ENCODE measurements at regions not wholly inside any gene's neighbourhood (a gene's known extent, or its start where the extent isn't known, plus 50 kb on each side); places are given as distances from the start of the nearest gene placed in this dataset.

GRCh38 chr9:95620314-95620713 lies 103.5 kb upstream of the PTCH1 start:
- ATAC-seq (no peak), FAIRE-seq (no peak), DNase-seq (ENCODE audit: low spot score) (no peak)
- no TSS peak for BruUV-seq (replicated peaks)
- in situ Hi-C loops (cut with HindIII; ENCODE audit: extremely low pct_ligation_motif_present, low pct_unique_long_range_greater_than_20kb) (no loop called here), intact Hi-C loops (cut with micrococcal nuclease; ENCODE audit: unreplicated experiment) (no loop called here)
- Histone ChIP-seq H3K79me2 (ENCODE audit: insufficient read depth, low read length) (no peaks in the 10 kb centered on the region), H3K4me3 (replicated peaks in 1 of 3; ENCODE audit: insufficient read depth in 1 of 3, low read depth in 2 of 3, low read length in 3 of 3) (no peak overlapping the region), H3K27me3 (ENCODE audit: control insufficient read depth in 1 of 2, insufficient read depth in 2 of 2, low read length in 2 of 2) (peaks cover 2 to 17% of the 10 kb centered on the region in 2 experiments; a peak in 2 of 5 replicates), H3K36me3 (replicated peaks in 1 of 2; ENCODE audit: control insufficient read depth in 1 of 2, insufficient read depth in 2 of 2, low read length in 2 of 2) (no peaks in the 10 kb centered on the region), H3K4me1 (ENCODE audit: insufficient read depth, low read length) (no peaks in the 10 kb centered on the region), H4K20me1 (ENCODE audit: insufficient read depth, low read length) (no peaks in the 10 kb centered on the region), H3K27ac (ENCODE audit: extremely low read length, insufficient read depth, low read length) (no peak overlapping the region), H2AFZ (ENCODE audit: low read length) (no peak overlapping the region), H3K9ac (ENCODE audit: insufficient read depth, low read depth, low read length) (no peak overlapping the region), H3K9me3 (ENCODE audit: low read length) (no peaks in the 10 kb centered on the region), H3K4me2 (ENCODE audit: low read depth, low read length) (no peak overlapping the region)
- no peak for TF ChIP-seq SIX1 (CRISPR knock-in tag; IDR thresholded peaks at IDR 0.05; ENCODE audit: borderline replicate concordance)
- no peak for TF ChIP-seq ZMYM4 (CRISPR knock-in tag; IDR thresholded peaks at IDR 0.05)
- TF ChIP-seq KMT2B (CRISPR knock-in tag; IDR thresholded peaks at IDR 0.05) = no peak
- no peak for TF ChIP-seq ZNF841 (CRISPR knock-in tag; IDR thresholded peaks at IDR 0.05; ENCODE audit: borderline replicate concordance)
- no peak for TF ChIP-seq GTF2F1 (IDR thresholded peaks at IDR 0.05; ENCODE audit: low read length)
- no peak for TF ChIP-seq HHEX (CRISPR knock-in tag; IDR thresholded peaks at IDR 0.05)
- TF ChIP-seq, protein P1, sequence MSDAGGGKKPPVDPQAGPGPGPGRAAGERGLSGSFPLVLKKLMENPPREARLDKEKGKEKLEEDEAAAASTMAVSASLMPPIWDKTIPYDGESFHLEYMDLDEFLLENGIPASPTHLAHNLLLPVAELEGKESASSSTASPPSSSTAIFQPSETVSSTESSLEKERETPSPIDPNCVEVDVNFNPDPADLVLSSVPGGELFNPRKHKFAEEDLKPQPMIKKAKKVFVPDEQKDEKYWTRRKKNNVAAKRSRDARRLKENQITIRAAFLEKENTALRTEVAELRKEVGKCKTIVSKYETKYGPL (CRISPR knock-in tag; IDR thresholded peaks at IDR 0.05) = no peak
- TF ChIP-seq ZNF232 (CRISPR knock-in tag; IDR thresholded peaks at IDR 0.05; ENCODE audit: borderline replicate concordance) = no peak
- TF ChIP-seq MXD4 (CRISPR knock-in tag; IDR thresholded peaks at IDR 0.05) = no peak
- ChIA-PET POLR2A (no interaction called here), CTCF (ENCODE audit: low intra/inter-chr PET ratio, low total read pairs) (no interaction called here)
- 77% methylated on average over 5 of the region's 10 CpGs for WGBS (ENCODE audit: low lambda C conversion rate)

GRCh38 chr9:95615246-95615645 lies 98.5 kb upstream of the PTCH1 start:
- no peaks in the 10 kb centered on the region for H3K9me3 ChIP-seq (ENCODE audit: low read length)
- no peak overlapping the region for H3K4me3 ChIP-seq (replicated peaks in 1 of 3; ENCODE audit: insufficient read depth in 1 of 3, low read depth in 2 of 3, low read length in 3 of 3)
- in situ Hi-C loops (cut with HindIII; ENCODE audit: extremely low pct_ligation_motif_present, low pct_unique_long_range_greater_than_20kb) = no loop called here
- no peaks in the 10 kb centered on the region for H3K79me2 ChIP-seq (ENCODE audit: insufficient read depth, low read length)
- no TSS peak for BruUV-seq (replicated peaks)
- no peaks in the 10 kb centered on the region for H4K20me1 ChIP-seq (ENCODE audit: insufficient read depth, low read length)
- no peak overlapping the region for H3K4me2 ChIP-seq (ENCODE audit: low read depth, low read length)
- no peaks in the 10 kb centered on the region for H3K4me1 ChIP-seq (ENCODE audit: insufficient read depth, low read length)
- DNase-seq (ENCODE audit: low spot score) = no peak
- peaks cover 2 to 17% of the 10 kb centered on the region in 2 experiments; a peak in 3 of 5 replicates for H3K27me3 ChIP-seq (ENCODE audit: control insufficient read depth in 1 of 2, insufficient read depth in 2 of 2, low read length in 2 of 2)
- no peak overlapping the region for H3K27ac ChIP-seq (ENCODE audit: extremely low read length, insufficient read depth, low read length)
- 38% methylated on average over 6 of the region's 8 CpGs for WGBS (ENCODE audit: low lambda C conversion rate)
- CTCF ChIA-PET (ENCODE audit: low intra/inter-chr PET ratio, low total read pairs) = no interaction called here
- H2AFZ ChIP-seq (ENCODE audit: low read length) = no peak overlapping the region
- no peaks in the 10 kb centered on the region for H3K36me3 ChIP-seq (replicated peaks in 1 of 2; ENCODE audit: control insufficient read depth in 1 of 2, insufficient read depth in 2 of 2, low read length in 2 of 2)
- H3K9ac ChIP-seq (ENCODE audit: insufficient read depth, low read depth, low read length) = no peak overlapping the region
- intact Hi-C loops (cut with micrococcal nuclease; ENCODE audit: unreplicated experiment) = no loop called here
- POLR2A ChIA-PET = no interaction called here
- no peak for ATAC-seq
- FAIRE-seq = no peak
- TF ChIP-seq ZNF652 (CRISPR knock-in tag; IDR thresholded peaks at IDR 0.05; ENCODE audit: borderline replicate concordance, low read depth) = no peak
- no peak for TF ChIP-seq ZNF383 (CRISPR knock-in tag; IDR thresholded peaks at IDR 0.05; ENCODE audit: borderline replicate concordance)
- no peak for TF ChIP-seq CBX5 (CRISPR knock-in tag; IDR thresholded peaks at IDR 0.05; ENCODE audit: borderline replicate concordance)
- no peak for TF ChIP-seq AGO1 (IDR thresholded peaks at IDR 0.05; ENCODE audit: low read depth, low read length, poor library complexity, severe bottlenecking)
- TF ChIP-seq PHF21A (CRISPR knock-in tag; IDR thresholded peaks at IDR 0.05) = no peak
- TF ChIP-seq KLF9 (CRISPR knock-in tag; IDR thresholded peaks at IDR 0.05; ENCODE audit: low read depth) = no peak
- no peak for TF ChIP-seq ATF7-NPFF (CRISPR knock-in tag; IDR thresholded peaks at IDR 0.05; ENCODE audit: low read depth)
- TF ChIP-seq POGZ (CRISPR knock-in tag; IDR thresholded peaks at IDR 0.05) = no peak
- TF ChIP-seq, protein P2, sequence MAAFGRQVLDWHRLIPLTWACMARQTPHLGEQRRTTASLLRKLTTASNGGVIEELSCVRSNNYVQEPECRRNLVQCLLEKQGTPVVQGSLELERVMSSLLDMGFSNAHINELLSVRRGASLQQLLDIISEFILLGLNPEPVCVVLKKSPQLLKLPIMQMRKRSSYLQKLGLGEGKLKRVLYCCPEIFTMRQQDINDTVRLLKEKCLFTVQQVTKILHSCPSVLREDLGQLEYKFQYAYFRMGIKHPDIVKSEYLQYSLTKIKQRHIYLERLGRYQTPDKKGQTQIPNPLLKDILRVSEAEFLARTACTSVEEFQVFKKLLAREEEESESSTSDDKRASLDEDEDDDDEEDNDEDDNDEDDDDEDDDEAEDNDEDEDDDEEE (CRISPR knock-in tag; IDR thresholded peaks at IDR 0.05) = no peak
- no peak for TF ChIP-seq RORA (CRISPR knock-in tag; IDR thresholded peaks at IDR 0.05)
- no peak for TF ChIP-seq ZMYM4 (CRISPR knock-in tag; IDR thresholded peaks at IDR 0.05)
- no peak for TF ChIP-seq RFXAP (CRISPR knock-in tag; IDR thresholded peaks at IDR 0.05; ENCODE audit: borderline replicate concordance)
- TF ChIP-seq TOE1 (CRISPR knock-in tag; IDR thresholded peaks at IDR 0.05) = no peak
- TF ChIP-seq ATF7 (IDR thresholded peaks at IDR 0.05) = no peak
- TF ChIP-seq ATF7 (CRISPR knock-in tag; IDR thresholded peaks at IDR 0.05) = no peak

Measured in HepG2 (cell line).